SK-N-SH (cell line): ENCODE measurements at regions not wholly inside any gene's neighbourhood (a gene's known extent, or its start where the extent isn't known, plus 50 kb on each side); places are given as distances from the start of the nearest gene placed in this dataset.

ENCODE experiments used
- CTCF ChIA-PET: fragments of 300-600, 350-600 bp; formaldehyde crosslinking; extraction: SDS; loops from one replicate; lab custom pipeline; 2021; lab: Yijun Ruan, JAX
- POLR2A ChIA-PET: fragments of 350-600 bp; sonication (Branson Sonifier 250); formaldehyde crosslinking; extraction: SDS; loops from one replicate; lab custom pipeline; 2020; ENCODE audit warnings: antibody characterized with exemption, inconsistent platforms; lab: Yijun Ruan, JAX
- DNase-seq: peaks from one replicate; pipeline ENCODE4 v3.0.0; 2012
- H2AFZ ChIP-seq: fragments of 200-600 bp; sonication (generic); 2 replicates; pipeline ENCODE4 v1.8.1; 2016; ENCODE audit warnings: antibody characterized with exemption, mild to moderate bottlenecking, low read depth
- H3F3A ChIP-seq: fragments of 200-600 bp; sonication (generic); replicated peaks from 2 replicates; pipeline ENCODE3; 2016; ENCODE audit warnings: antibody characterized with exemption, mild to moderate bottlenecking; ENCODE audit not compliant: insufficient read depth
- H3K27ac ChIP-seq, 2 experiments: fragments of 200-500 bp in 1 of 2; fragments of 200-600 bp in 1 of 2; sonication (Bioruptor generic) in 1 of 2; sonication (generic), shearing (Covaris generic) in 1 of 2; 2 replicates each; pipeline versions ENCODE4 v1.5.1 to v1.6.1; 2014 to 2016; ENCODE audit warnings: low read depth in 2 of 2, inconsistent platforms in 1 of 2, low read length in 1 of 2, mild to moderate bottlenecking in 1 of 2, mixed read lengths in 1 of 2
- H3K27me3 ChIP-seq: fragments of 200-600 bp; sonication (generic), shearing (Covaris generic); 2 replicates; pipeline ENCODE4 v1.6.1; 2016; ENCODE audit warnings: mixed run types; ENCODE audit not compliant: insufficient read depth
- H3K36me3 ChIP-seq, 2 experiments: fragments of 200-500 bp in 1 of 2; fragments of 200-600 bp in 1 of 2; sonication (Bioruptor generic) in 1 of 2; sonication (generic) in 1 of 2; replicated peaks in 1 of 2; 2 replicates each; pipeline versions ENCODE3 to v1.5.1; 2014 to 2016; ENCODE audit warnings: low read length in 1 of 2, mild to moderate bottlenecking in 1 of 2; ENCODE audit not compliant: insufficient read depth in 2 of 2, control insufficient read depth in 1 of 2
- H3K4me1 ChIP-seq, 2 experiments: fragments of 200-500 bp in 1 of 2; fragments of 200-600 bp in 1 of 2; sonication (Bioruptor generic) in 1 of 2; sonication (generic), shearing (Covaris generic) in 1 of 2; 2 replicates each; pipeline versions ENCODE4 v1.5.1 to v1.6.1; 2014 to 2016; ENCODE audit warnings: low read depth in 1 of 2, low read length in 1 of 2, mixed run types in 1 of 2; ENCODE audit not compliant: insufficient read depth in 2 of 2, control insufficient read depth in 1 of 2
- H3K4me2 ChIP-seq: fragments of 200-600 bp; sonication (generic), shearing (Covaris generic); 2 replicates; pipeline ENCODE4 v1.6.1; 2017; ENCODE audit warnings: mixed run types
- H3K4me3 ChIP-seq, 2 experiments: fragments of 200-500 bp in 1 of 2; fragments of 200-600 bp in 1 of 2; sonication (Bioruptor generic) in 1 of 2; sonication (generic), shearing (Covaris generic) in 1 of 2; 2 replicates each; pipeline versions ENCODE4 v1.5.1 to v1.8.1; 2014 to 2016; ENCODE audit warnings: low read depth in 2 of 2, inconsistent platforms in 1 of 2, low read length in 1 of 2, mild to moderate bottlenecking in 1 of 2, mixed read lengths in 1 of 2, moderate library complexity in 1 of 2
- H3K79me2 ChIP-seq: fragments of 200-600 bp; sonication (generic); 2 replicates; pipeline ENCODE4 v1.8.1; 2017; ENCODE audit warnings: mild to moderate bottlenecking; ENCODE audit not compliant: insufficient read depth
- H3K9ac ChIP-seq: fragments of 200-600 bp; sonication (generic); 2 replicates; pipeline ENCODE4 v1.6.1; 2017; ENCODE audit warnings: mixed run types
- H3K9me2 ChIP-seq: fragments of 200-600 bp; sonication (generic); 2 replicates; pipeline ENCODE4 v1.6.1; 2017; ENCODE audit warnings: mixed run types
- H3K9me3 ChIP-seq: fragments of 200-600 bp; sonication (generic); 2 replicates; pipeline ENCODE4 v1.6.1; 2017; ENCODE audit warnings: mixed run types, mild to moderate bottlenecking, moderate library complexity
- H4K20me1 ChIP-seq: fragments of 200-600 bp; sonication (generic); 2 replicates; pipeline ENCODE4 v1.6.1; 2017; ENCODE audit warnings: mild to moderate bottlenecking, mixed run types; ENCODE audit not compliant: insufficient read depth
- CTCF ChIP-seq: fragments of 200-600 bp; sonication (generic); IDR thresholded peaks from 2 replicates; pipeline ENCODE4 v1.6.1; 2017; ENCODE audit warnings: antibody characterized with exemption, mild to moderate bottlenecking, moderate library complexity
- ELF1 ChIP-seq: IDR thresholded peaks from 2 replicates; pipeline ENCODE4 v1.4.0; 2012
- EZH2phosphoT487 ChIP-seq: fragments of 200-600 bp; sonication (generic); IDR thresholded peaks from 2 replicates; pipeline ENCODE4 v1.6.1; 2017; ENCODE audit warnings: low read depth, mixed run types, mild to moderate bottlenecking, antibody characterized with exemption, moderate library complexity, borderline replicate concordance
- FOXM1 ChIP-seq: IDR thresholded peaks from 2 replicates; pipeline ENCODE4 v1.4.0; 2012; ENCODE audit warnings: low read depth, mild to moderate bottlenecking
- GATA2 ChIP-seq: sonication (generic); formaldehyde crosslinking; IDR thresholded peaks from 2 replicates; pipeline ENCODE4 v1.5.0; 2020; ENCODE audit warnings: mild to moderate bottlenecking, missing genetic modification reagents
- IRF3 ChIP-seq: fragments of 150-350 bp; IDR thresholded peaks from 2 replicates; pipeline ENCODE4 v1.6.1; 2016; ENCODE audit warnings: mild to moderate bottlenecking, low read depth, low read length
- MAX ChIP-seq: IDR thresholded peaks from 2 replicates; pipeline ENCODE4 v1.4.0; 2012; ENCODE audit warnings: low read depth
- MEF2A ChIP-seq: IDR thresholded peaks from 2 replicates; pipeline ENCODE4 v1.4.0; 2012; ENCODE audit warnings: low read depth, borderline replicate concordance
- NFIC ChIP-seq: IDR thresholded peaks from 2 replicates; pipeline ENCODE4 v1.4.0; 2012; ENCODE audit warnings: borderline replicate concordance
- NRF1 ChIP-seq: IDR thresholded peaks from 2 replicates; pipeline ENCODE4 v1.6.1; 2012; ENCODE audit warnings: low read depth, mild to moderate bottlenecking, low read length
- PBX3 ChIP-seq: IDR thresholded peaks from 2 replicates; pipeline ENCODE4; 2012
- POLR2AphosphoS5 ChIP-seq: IDR thresholded peaks from 2 replicates; pipeline ENCODE4 v1.6.1; 2012; ENCODE audit warnings: low read depth, low read length
- RAD21 ChIP-seq: IDR thresholded peaks from 2 replicates; pipeline ENCODE4 v1.6.1; 2012; ENCODE audit warnings: mild to moderate bottlenecking, low read length
- SMC3 ChIP-seq: IDR thresholded peaks from 2 replicates; pipeline ENCODE4 v1.6.1; 2012; ENCODE audit warnings: low read depth, low read length, improper control_type of control experiment
- TAF1 ChIP-seq: IDR thresholded peaks from 2 replicates; pipeline ENCODE4 v1.6.1; 2012; ENCODE audit warnings: low read depth, mild to moderate bottlenecking, low read length, moderate library complexity, borderline replicate concordance
- TCF12 ChIP-seq: IDR thresholded peaks from 2 replicates; pipeline ENCODE4 v1.4.0; 2012
- WGBS: methylation state at CpG from one replicate; pipeline ENCODE4 v1.1.6; 2017; ENCODE audit warnings: low lambda C conversion rate; 5-methylcytosine and 5-hydroxymethylcytosine counted together

GRCh38 chr13:105627270-105627669 is 908.2 kb downstream of the EFNB2 start:
- Histone ChIP-seq H3K36me3 (no peaks in the 10 kb centered on the region), H4K20me1 (no peaks in the 10 kb centered on the region), H3K4me1 (no peaks in the 10 kb centered on the region), H3K27ac (no peak overlapping the region), H3K9ac (no peak overlapping the region), H3K79me2 (no peaks in the 10 kb centered on the region), H3K27me3 (no peaks in the 10 kb centered on the region), H3K9me2 (no peaks in the 10 kb centered on the region), H2AFZ (no peak overlapping the region), H3K9me3 (no peaks in the 10 kb centered on the region), H3K4me2 (no peak overlapping the region), H3K4me3 (no peak overlapping the region), H3F3A (no peaks in the 10 kb centered on the region)
- POLR2A ChIA-PET, result no interaction called here
- DNase-seq, result no peak
- CTCF ChIA-PET, result no interaction called here
- WGBS, result 76% methylated on average over 7 of the region's 7 CpGs
- TF ChIP-seq NFIC (no peak), SMC3 (no peak), FOXM1 (no peak), NRF1 (no peak), IRF3 (no peak), MEF2A (no peak), RAD21 (no peak), TCF12 (no peak), EZH2phosphoT487 (no peak), ELF1 (no peak), CTCF (no peak)

- WGBS, result 38% methylated on average over 2 of the region's 2 CpGs
- H3K4me3 ChIP-seq, result no peak overlapping the region
- ChIA-PET CTCF (no interaction called here), POLR2A (no interaction called here)
- no peaks in the 10 kb centered on the region for H3K27me3 ChIP-seq
- H3K9ac ChIP-seq, result no peak overlapping the region
- no peak overlapping the region for H3K4me2 ChIP-seq
- H4K20me1 ChIP-seq, result no peaks in the 10 kb centered on the region
- TF ChIP-seq PBX3, result no peak
- no peak for TF ChIP-seq EZH2phosphoT487
- TF ChIP-seq GATA2, result no peak
- no peak for TF ChIP-seq TCF12
- TF ChIP-seq POLR2AphosphoS5, result no peak
- TF ChIP-seq TAF1, result no peak
- no peak for TF ChIP-seq MAX
- H3K9me2 ChIP-seq, result no peaks in the 10 kb centered on the region
- H3F3A ChIP-seq, result no peaks in the 10 kb centered on the region
- no peaks in the 10 kb centered on the region for H3K4me1 ChIP-seq
- no peak overlapping the region for H3K27ac ChIP-seq
- no peaks in the 10 kb centered on the region for H3K79me2 ChIP-seq
- no peak for DNase-seq
- H2AFZ ChIP-seq, result no peak overlapping the region
- H3K36me3 ChIP-seq, result no peaks in the 10 kb centered on the region
- no peaks in the 10 kb centered on the region for H3K9me3 ChIP-seq
Measured at GRCh38 chr13:105625691-105626090, 909.8 kb downstream of the EFNB2 start.
